Pancreas (tissue), 10 donors: ENCODE measurements at regions not wholly inside any gene's neighbourhood (a gene's known extent, or its start where the extent isn't known, plus 50 kb on each side); places are given as distances from the start of the nearest gene placed in this dataset.

Experiments used
- ATAC-seq, 4 donors: fragments of 200-7000 bp; cut with Tn5 transposase; one replicate each; pipeline versions ENCODE4 v1.8.0 to v1.9.1; 2020; ENCODE audit warnings: mild to moderate bottlenecking in 4 of 4, moderate library complexity in 4 of 4
- DNase-seq, 6 donors: peaks; one replicate each; pipeline ENCODE4 v3.0.0-alpha.2; 2020
- FAIRE-seq: peaks from 2 replicates; lab custom pipeline; 2012; peaks lifted over from hg19 to GRCh38; lab: Jason Lieb, UNC
- H3K27ac ChIP-seq, 4 donors: fragments of 200-600 bp; sonication (generic); 1 replicate in 3 of 4; 2 replicates in 1 of 4; pipeline versions ENCODE4 v1.5.0 to v1.8.0; 2020
- H3K27me3 ChIP-seq, 4 donors: fragments of 200-600 bp; one replicate each; pipeline ENCODE4 v1.8.0; 2021
- H3K36me3 ChIP-seq, 3 donors: fragments of 200-600 bp; sonication (generic) in 1 of 3; one replicate each; pipeline versions ENCODE4 v1.5.0 to v1.8.0; 2020 to 2021
- H3K4me1 ChIP-seq, 3 donors: fragments of 200-600 bp; one replicate each; pipeline ENCODE4 v1.8.0; 2021
- H3K4me3 ChIP-seq, 4 donors: fragments of 200-600 bp; sonication (generic) in 2 of 4; one replicate each; pipeline versions ENCODE4 v1.5.0 to v1.8.0; 2020 to 2021
- H3K9me3 ChIP-seq, 4 donors: fragments of 200-600 bp; one replicate each; pipeline ENCODE4 v1.8.0; 2021
- WGBS, 2 donors: extraction: QIAGEN DNeasy Blood & Tissue Kit; methylation state at CpG; one replicate each; pipeline ENCODE4 v1.1.7; 2013; 5-methylcytosine and 5-hydroxymethylcytosine counted together
- intact Hi-C, 3 donors: fragments of 100-400 bp; cut with DNase I; formaldehyde crosslinking; loops; one replicate each; pipeline versions ENCODE4 v1.11.1 to v1.14.2; 2022
- TF ChIP-seq, protein P1 (sequence below), 4 donors: fragments of 200-600 bp; sonication (generic) in 3 of 4; IDR thresholded peaks; one replicate each; pipeline versions ENCODE4 v1.5.0 to v1.8.0; 2021; ENCODE audit warnings: antibody characterized with exemption in 4 of 4
- donor health status: healthy with polysubstance abuse.
- donor health status: DM: no; HTN: no; CAD: no; lungs with moderate emphysema.
- donor health status: DM: no; HTN: no; CAD: no.
- donor health status: control.
- donor health status: control.
- donor health status: Bipolar disorder and iron deficiency.
- donor health status: DM: yes; HTN: yes; CAD: no.
- donor health status: DM: no; HTN: no; CAD: no.
- donor health status: DM: no; HTN: no; CAD: no.
- donor health status: DM: yes; HTN: yes; CAD: no.

DNA sequence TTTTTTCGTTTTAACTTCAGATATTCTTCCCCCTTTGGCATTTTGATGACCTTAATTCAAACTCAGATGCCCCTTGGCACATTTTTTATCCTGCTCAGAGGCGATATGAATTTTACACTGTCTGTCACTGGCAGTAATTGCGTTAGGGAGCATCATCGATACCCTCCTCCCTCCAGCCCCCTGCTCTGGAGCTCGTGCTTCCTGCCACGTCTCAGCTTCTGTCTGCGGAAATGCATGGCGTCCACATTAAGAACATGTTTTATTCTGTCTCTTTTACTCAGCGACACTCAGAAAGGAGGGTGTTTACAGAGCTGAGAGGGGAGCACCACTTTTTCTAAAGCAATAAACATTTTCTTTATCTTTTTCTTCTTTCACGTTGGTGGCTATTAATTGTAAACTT, 254.2 kb downstream of the EBLN2 start:
- WGBS, 2 donors: 68 to 72% methylated on average over 10 of the region's 10 CpGs

DNA sequence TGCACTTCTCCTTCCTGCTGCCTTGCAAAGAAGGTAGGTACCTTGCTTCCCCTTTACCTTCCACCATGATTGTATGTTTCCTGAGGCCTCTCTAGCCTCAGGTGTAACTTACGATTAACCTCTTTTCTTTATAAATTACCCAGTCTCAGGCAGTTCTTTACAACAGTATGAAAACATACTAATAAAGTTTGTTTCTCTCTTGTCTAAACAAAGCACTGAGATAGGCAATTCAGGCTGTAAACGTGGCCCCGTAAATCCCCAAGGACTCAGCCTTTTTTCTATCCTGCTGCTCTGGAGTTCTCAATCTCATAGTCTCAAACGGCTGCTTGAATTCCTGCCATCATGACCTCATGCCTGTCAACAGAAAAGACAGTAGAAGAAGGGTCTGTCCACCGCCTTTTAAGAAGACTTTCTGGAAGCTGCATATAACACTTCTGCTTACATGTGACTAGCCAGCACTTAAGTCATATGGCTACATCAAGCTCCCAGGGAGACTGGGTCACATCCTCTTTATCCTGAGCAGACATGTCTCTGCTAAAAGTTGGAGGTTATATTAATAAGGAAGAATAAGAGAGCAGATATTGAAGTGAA, 257.8 kb downstream of the EBLN2 start:
- H3K36me3 ChIP-seq: no peaks in the 10 kb centered on the region
- TF ChIP-seq, protein P1, sequence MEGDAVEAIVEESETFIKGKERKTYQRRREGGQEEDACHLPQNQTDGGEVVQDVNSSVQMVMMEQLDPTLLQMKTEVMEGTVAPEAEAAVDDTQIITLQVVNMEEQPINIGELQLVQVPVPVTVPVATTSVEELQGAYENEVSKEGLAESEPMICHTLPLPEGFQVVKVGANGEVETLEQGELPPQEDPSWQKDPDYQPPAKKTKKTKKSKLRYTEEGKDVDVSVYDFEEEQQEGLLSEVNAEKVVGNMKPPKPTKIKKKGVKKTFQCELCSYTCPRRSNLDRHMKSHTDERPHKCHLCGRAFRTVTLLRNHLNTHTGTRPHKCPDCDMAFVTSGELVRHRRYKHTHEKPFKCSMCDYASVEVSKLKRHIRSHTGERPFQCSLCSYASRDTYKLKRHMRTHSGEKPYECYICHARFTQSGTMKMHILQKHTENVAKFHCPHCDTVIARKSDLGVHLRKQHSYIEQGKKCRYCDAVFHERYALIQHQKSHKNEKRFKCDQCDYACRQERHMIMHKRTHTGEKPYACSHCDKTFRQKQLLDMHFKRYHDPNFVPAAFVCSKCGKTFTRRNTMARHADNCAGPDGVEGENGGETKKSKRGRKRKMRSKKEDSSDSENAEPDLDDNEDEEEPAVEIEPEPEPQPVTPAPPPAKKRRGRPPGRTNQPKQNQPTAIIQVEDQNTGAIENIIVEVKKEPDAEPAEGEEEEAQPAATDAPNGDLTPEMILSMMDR (IDR thresholded peaks at IDR 0.05): no peak
- intact Hi-C loops: no loop called here
- DNase-seq (no peak), ATAC-seq (no peak), FAIRE-seq (no peak)
- no peaks in the 10 kb centered on the region for H3K27me3 ChIP-seq
- 57 to 64% methylated on average over 5 of the region's 5 CpGs for WGBS, 2 donors
- no peak overlapping the region for H3K27ac ChIP-seq
- no peaks in the 10 kb centered on the region for H3K9me3 ChIP-seq
- H3K4me1 ChIP-seq: no peaks in the 10 kb centered on the region
- H3K4me3 ChIP-seq: no peak overlapping the region

More for the DNA sequence above, 254.2 kb downstream of the EBLN2 start:
- H3K27ac ChIP-seq: no peak overlapping the region
- intact Hi-C loops: no loop called here
- H3K4me3 ChIP-seq: no peak overlapping the region
- DNase-seq (no peak), FAIRE-seq (no peak), ATAC-seq (no peak)
- TF ChIP-seq, protein P1 (IDR thresholded peaks at IDR 0.05): no peak
- H3K4me1 ChIP-seq: no peaks in the 10 kb centered on the region
- H3K9me3 ChIP-seq: no peaks in the 10 kb centered on the region
- no peaks in the 10 kb centered on the region for H3K36me3 ChIP-seq
- H3K27me3 ChIP-seq: no peaks in the 10 kb centered on the region

DNA sequence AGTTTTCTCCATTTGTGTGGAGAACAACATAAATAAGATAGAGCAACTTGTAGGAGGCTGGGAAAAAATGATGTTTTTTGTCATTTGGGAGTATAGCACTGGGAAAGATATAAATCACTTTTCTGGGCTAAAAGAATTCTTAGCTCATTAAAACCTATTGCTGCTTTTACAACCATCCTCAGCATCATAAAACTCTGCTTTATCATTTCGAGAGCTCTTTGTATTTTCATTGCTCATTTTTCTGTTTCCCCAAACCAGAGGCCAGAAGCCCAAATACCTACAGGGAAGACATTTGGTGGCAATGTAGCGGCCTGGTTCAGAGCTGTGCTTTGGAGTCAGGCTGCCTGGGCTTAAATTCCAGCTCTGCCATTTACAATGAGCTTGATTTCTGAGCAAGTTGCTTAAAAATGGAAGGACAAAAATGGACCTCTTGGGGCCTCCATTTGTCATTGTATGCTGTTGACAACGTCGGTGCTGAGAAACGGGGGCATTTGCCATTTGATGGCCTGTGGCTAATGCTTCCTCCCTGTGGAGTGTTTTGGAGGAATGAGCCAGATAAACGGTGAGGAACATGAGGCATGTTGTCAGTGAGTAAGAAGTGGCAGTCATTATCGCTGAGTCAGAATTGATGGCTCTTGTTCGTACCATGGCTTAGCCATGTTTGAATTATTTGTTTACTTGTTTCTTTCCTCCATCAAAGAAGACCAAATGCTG, 260.0 kb downstream of the EBLN2 start:
- Histone ChIP-seq H3K36me3 (no peaks in the 10 kb centered on the region), H3K27me3 (no peaks in the 10 kb centered on the region), H3K4me1 (no peaks in the 10 kb centered on the region), H3K4me3 (no peak overlapping the region), H3K27ac (no peak overlapping the region), H3K9me3 (no peaks in the 10 kb centered on the region)
- DNase-seq: no peak
- 65 to 69% methylated on average over 8 of the region's 8 CpGs for WGBS, 2 donors
- TF ChIP-seq, protein P1 (IDR thresholded peaks at IDR 0.05): no peak
- no peak for ATAC-seq
- intact Hi-C loops: no loop called here
- FAIRE-seq: no peak

DNA sequence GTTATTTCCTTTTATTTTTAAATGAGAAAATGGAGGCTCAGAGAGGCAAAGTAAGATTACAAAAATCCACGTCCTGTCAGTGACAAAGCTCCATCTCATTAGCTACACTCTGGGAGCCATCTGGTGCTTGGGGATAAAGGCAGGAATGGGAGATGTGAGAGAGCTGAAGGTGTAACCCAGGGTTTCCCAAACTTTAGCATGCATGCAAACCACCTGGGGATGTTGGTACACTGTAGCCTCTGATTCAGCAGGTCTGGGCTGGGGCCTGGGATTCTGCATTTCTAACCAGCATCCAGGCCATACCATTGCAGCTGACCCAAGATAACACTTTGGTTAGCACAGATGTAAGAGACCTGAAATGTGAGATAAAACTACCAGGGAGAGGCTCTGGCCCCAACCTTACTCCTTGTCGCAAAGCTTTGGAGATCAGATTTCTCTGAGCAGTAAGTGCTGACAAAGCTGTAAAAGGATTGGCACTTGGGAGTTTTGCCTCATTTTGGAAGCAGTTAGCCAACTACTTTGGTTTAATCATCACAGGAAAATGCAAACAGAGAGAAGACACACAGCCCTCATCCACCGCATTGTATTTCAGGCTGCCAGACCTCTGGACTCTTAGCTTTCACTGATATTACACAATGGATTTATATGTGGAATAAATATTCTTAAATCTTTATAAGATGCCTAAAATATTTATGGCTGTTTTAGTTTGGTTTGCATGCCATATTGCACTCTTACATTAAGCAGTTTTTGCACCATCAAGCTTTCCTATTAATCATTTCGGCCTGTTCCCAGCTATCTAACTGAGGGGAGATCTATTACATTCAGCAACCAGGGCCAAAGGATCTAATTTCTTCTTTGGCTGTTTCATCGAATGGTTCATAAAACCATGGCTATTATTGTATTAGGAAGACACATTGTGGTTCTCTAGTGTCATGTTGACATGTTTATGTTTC, 263.0 kb downstream of the EBLN2 start:
- H3K9me3 ChIP-seq: no peaks in the 10 kb centered on the region
- intact Hi-C loops: no loop called here
- WGBS, 2 donors: 75 to 79% methylated on average over 5 of the region's 5 CpGs
- DNase-seq (no peak), FAIRE-seq (peak; percentile 26), ATAC-seq (peak in 2 of 4 donors; percentile 21 to 54)
- no peaks in the 10 kb centered on the region for H3K4me1 ChIP-seq
- H3K4me3 ChIP-seq: no peak overlapping the region
- TF ChIP-seq, protein P1 (IDR thresholded peaks at IDR 0.05): no peak
- no peak overlapping the region for H3K27ac ChIP-seq
- H3K36me3 ChIP-seq: no peaks in the 10 kb centered on the region
- no peaks in the 10 kb centered on the region for H3K27me3 ChIP-seq
